ENCODE measurements at regions not wholly inside any gene's neighbourhood (a gene's known extent, or its start where the extent isn't known, plus 50 kb on each side); places are given as distances from the start of the nearest gene placed in this dataset.

DNA sequence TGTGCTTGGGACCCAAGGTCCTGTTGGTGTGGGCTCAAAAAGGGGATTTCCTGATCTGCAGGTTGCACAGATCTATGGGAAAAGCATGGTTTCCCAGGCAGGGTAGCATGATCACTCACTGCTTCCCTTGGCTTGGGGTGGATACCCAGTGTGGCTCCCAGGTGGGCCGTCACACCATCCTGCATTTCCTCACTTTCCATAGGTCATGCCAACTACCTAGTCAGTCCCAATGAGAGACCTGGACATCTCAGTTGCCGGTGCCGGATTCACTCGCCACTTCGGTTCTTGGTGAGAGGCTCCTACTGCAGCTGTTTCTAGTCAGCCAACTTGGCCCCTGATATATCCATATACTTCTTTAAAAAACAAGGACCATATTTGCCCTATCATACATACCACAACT is 503.0 kb downstream of the PCDH17 start:
- Histone ChIP-seq H3K27ac (no peak overlapping the region), H3K9me3 (no peaks in the 10 kb centered on the region), H3K4me3 (no peak overlapping the region), H3K4me1 (no peaks in the 10 kb centered on the region), H3K36me3 (ENCODE audit: low read depth, missing control alignments) (no peaks in the 10 kb centered on the region), H3K27me3 (no peaks in the 10 kb centered on the region)
- 88 to 90% methylated on average over 4 to 5 of the region's 5 CpGs for WGBS, 2 donors
- TF ChIP-seq, protein P1, sequence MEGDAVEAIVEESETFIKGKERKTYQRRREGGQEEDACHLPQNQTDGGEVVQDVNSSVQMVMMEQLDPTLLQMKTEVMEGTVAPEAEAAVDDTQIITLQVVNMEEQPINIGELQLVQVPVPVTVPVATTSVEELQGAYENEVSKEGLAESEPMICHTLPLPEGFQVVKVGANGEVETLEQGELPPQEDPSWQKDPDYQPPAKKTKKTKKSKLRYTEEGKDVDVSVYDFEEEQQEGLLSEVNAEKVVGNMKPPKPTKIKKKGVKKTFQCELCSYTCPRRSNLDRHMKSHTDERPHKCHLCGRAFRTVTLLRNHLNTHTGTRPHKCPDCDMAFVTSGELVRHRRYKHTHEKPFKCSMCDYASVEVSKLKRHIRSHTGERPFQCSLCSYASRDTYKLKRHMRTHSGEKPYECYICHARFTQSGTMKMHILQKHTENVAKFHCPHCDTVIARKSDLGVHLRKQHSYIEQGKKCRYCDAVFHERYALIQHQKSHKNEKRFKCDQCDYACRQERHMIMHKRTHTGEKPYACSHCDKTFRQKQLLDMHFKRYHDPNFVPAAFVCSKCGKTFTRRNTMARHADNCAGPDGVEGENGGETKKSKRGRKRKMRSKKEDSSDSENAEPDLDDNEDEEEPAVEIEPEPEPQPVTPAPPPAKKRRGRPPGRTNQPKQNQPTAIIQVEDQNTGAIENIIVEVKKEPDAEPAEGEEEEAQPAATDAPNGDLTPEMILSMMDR (IDR thresholded peaks at IDR 0.05) = no peak
- TF ChIP-seq POLR2A (IDR thresholded peaks at IDR 0.05) = no peak
- intact Hi-C loops (cut with DNase I; ENCODE audit: low total_unique reads) = no loop called here
- no peak for DNase-seq

DNA sequence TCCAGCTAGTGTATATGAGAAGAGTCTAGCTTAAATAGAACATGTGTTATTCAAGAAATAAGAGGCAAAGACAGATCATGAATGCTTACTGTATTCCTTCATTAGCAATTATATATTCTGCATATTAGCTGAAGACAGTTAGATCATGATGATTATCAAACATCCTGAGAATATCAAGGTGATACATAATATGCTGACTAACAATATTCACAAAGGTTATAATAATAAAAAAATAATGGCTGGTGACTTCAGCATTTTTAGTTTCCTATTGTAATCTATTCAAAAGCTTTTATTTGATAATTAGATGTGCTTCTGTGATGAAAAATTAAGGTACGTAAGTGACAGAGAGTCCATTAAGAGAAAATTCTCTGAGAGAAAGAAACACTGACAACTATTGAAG is 511.4 kb downstream of the PCDH17 start:
- Histone ChIP-seq H3K36me3 (ENCODE audit: low read depth, missing control alignments) (no peaks in the 10 kb centered on the region), H3K9me3 (no peaks in the 10 kb centered on the region), H3K4me1 (no peaks in the 10 kb centered on the region), H3K27ac (no peak overlapping the region), H3K4me3 (no peak overlapping the region), H3K27me3 (no peaks in the 10 kb centered on the region)
- TF ChIP-seq, protein P1 (IDR thresholded peaks at IDR 0.05) = no peak
- TF ChIP-seq POLR2A (IDR thresholded peaks at IDR 0.05) = no peak
- no peak for DNase-seq
- intact Hi-C loops (cut with DNase I; ENCODE audit: low total_unique reads) = no loop called here
- WGBS, 2 donors = 75 to 82% methylated on average over 1 of the region's 1 CpG

- intact Hi-C loops (cut with DNase I; ENCODE audit: low total_unique reads) = no loop called here
- DNase-seq = no peak
- Histone ChIP-seq H3K36me3 (ENCODE audit: low read depth, missing control alignments) (no peaks in the 10 kb centered on the region), H3K4me1 (no peaks in the 10 kb centered on the region), H3K9me3 (no peaks in the 10 kb centered on the region), H3K27ac (no peak overlapping the region), H3K27me3 (no peaks in the 10 kb centered on the region), H3K4me3 (no peak overlapping the region)
- 74 to 75% methylated on average over 12 of the region's 12 CpGs for WGBS, 2 donors
- TF ChIP-seq, protein P1 (IDR thresholded peaks at IDR 0.05) = no peak
- no peak for TF ChIP-seq POLR2A (IDR thresholded peaks at IDR 0.05)
Observed at GRCh38 chr13:58144616-58145015, 513.1 kb downstream of the PCDH17 start.

- Histone ChIP-seq H3K27me3 (no peaks in the 10 kb centered on the region), H3K4me1 (no peaks in the 10 kb centered on the region), H3K36me3 (ENCODE audit: low read depth, missing control alignments) (no peaks in the 10 kb centered on the region), H3K27ac (no peak overlapping the region), H3K9me3 (no peaks in the 10 kb centered on the region), H3K4me3 (no peak overlapping the region)
- intact Hi-C loops (cut with DNase I; ENCODE audit: low total_unique reads) = no loop called here
- no peak for DNase-seq
- TF ChIP-seq, protein P1 (IDR thresholded peaks at IDR 0.05) = no peak
- TF ChIP-seq POLR2A (IDR thresholded peaks at IDR 0.05) = no peak
- WGBS, 2 donors = 54 to 67% methylated on average over 2 of the region's 2 CpGs
Observed at GRCh38 chr13:58151452-58151851, 519.9 kb downstream of the PCDH17 start.

DNA sequence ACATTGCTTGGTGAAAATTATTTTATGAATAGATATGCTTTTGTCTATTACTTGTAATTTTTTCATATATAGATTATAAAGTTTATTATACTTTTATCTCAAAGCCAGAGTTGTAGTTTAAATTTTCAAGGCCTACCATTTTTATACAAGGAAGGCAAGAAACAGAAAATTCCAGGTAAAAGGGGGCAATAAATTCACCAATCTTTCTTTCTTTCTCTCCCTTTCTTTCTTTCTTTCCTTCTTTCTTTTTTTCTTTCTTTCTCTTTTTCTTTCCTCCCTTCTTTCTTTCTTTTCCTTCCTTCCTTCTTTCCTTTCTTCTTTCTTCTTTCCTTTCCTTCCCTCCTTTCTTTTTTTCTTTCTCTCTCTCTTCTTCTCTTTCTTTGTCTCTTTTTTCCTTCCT is 529.4 kb downstream of the PCDH17 start:
- intact Hi-C loops (cut with DNase I; ENCODE audit: low total_unique reads) = no loop called here
- Histone ChIP-seq H3K4me3 (no peak overlapping the region), H3K36me3 (ENCODE audit: low read depth, missing control alignments) (no peaks in the 10 kb centered on the region), H3K4me1 (no peaks in the 10 kb centered on the region), H3K9me3 (no peaks in the 10 kb centered on the region), H3K27me3 (no peaks in the 10 kb centered on the region), H3K27ac (no peak overlapping the region)
- TF ChIP-seq POLR2A (IDR thresholded peaks at IDR 0.05) = no peak
- TF ChIP-seq, protein P1 (IDR thresholded peaks at IDR 0.05) = no peak
- DNase-seq = no peak
